GM12892 (cell line): ENCODE measurements at regions not wholly inside any gene's neighbourhood (a gene's known extent, or its start where the extent isn't known, plus 50 kb on each side); places are given as distances from the start of the nearest gene placed in this dataset.

Source experiments
- POLR2A ChIP-seq: IDR thresholded peaks from 2 replicates; pipeline ENCODE4 v1.6.1; 2011; ENCODE audit warnings: low read depth, low read length, control low read depth
- POLR2AphosphoS5 ChIP-seq: IDR thresholded peaks from 2 replicates; pipeline ENCODE4 v1.6.1; 2011; ENCODE audit warnings: low read depth, low read length, control low read depth
- TAF1 ChIP-seq: IDR thresholded peaks from 2 replicates; pipeline ENCODE4 v1.6.1; 2011; ENCODE audit warnings: low read depth, mild to moderate bottlenecking, control low read depth, low read length, borderline replicate concordance

GRCh38 chr11:92067016-92067415, 157.6 kb upstream of the FAT3 start:
- TF ChIP-seq POLR2AphosphoS5 (no peak), POLR2A (no peak), TAF1 (no peak)
